ENCODE measurements at regions not wholly inside any gene's neighbourhood (a gene's known extent, or its start where the extent isn't known, plus 50 kb on each side); places are given as distances from the start of the nearest gene placed in this dataset.
"Not testable (repeated sequence)": the region's sequence is repeated elsewhere in the genome, so short reads cannot be mapped to it uniquely, and the experiment has no call there.

DNA sequence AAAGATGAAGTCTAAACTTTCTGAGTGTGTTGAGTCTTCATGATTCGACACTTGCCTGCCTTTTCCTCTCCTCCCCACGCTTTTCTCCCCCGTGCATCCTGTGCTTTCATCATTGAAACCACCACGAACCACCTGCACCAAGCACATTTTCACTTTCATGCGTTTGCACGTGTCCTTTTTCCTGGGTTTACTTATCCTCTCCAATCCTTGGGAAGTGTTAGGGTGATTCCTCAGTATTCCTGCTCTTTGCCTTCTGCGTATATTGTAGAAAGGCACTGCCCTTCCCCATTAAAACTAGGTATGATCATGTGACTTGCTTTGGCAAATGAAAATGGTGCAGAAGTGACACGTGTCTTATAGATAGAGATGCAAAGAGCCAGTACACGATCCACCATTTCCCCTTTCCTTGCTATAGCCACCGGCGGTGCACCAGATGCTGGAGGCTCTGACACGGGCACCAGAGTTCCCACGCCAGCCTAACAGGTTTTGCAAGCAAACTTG, 106.6 kb downstream of the BRMS1L start:
- peak; percentile 38 for DNase-seq

DNA sequence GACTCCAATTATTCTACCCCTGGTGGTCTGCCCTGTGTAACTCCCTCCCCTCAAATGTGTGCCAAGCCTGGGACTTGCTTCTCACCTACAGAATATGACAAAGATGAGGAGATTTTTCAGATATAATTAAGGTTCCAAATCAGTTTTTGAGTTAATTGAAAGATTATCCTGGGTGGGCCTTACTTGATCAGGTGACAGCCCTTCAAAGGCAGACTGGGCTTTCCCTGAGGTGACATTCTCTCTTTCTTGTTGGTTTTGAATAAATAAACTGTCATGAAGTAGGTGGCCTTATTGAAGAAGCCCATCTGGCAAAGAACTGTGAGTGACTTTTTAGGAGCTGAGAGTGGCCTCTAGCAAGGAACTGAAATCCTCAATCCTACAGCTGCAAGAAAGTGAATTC, 106.0 kb downstream of the BRMS1L start:
- DNase-seq = no peak

DNA sequence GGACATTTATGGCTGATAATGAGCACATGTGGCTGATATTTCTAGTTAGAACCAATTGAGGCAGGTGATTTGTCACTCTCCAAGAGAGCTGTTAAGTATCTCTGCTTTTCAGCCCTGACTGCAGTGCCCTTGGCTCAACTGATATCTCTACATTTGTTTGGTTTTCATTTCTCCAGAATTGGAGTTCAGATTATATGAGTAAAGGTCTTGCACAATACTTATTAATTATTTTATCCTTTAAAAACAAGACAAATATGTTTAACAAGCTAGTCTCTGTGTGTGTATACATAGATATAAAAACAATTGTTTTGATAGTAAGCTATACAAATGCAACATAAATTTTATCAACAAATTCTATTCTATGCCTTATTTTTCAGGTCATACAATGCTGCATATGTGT, 105.2 kb downstream of the BRMS1L start:
- DNase-seq = no peak

DNA sequence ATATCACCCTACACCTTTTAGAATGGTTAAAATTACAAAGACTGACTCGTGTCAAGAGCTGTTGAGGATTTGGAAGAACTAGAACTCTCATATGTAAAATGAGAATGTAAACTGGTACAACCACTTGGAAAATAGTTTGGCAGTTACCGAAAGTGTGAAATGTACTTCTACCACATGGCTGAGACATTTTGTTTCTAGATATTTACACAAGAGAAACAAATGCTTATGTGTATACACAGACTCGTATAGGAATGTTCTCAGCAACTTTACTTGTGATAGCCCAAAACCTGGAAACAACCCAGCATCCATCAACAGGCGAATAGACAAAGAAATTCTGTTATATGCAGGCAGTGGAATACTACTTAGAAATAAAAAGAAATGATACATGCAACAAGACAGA, 103.0 kb downstream of the BRMS1L start:
- DNase-seq = no peak

DNA sequence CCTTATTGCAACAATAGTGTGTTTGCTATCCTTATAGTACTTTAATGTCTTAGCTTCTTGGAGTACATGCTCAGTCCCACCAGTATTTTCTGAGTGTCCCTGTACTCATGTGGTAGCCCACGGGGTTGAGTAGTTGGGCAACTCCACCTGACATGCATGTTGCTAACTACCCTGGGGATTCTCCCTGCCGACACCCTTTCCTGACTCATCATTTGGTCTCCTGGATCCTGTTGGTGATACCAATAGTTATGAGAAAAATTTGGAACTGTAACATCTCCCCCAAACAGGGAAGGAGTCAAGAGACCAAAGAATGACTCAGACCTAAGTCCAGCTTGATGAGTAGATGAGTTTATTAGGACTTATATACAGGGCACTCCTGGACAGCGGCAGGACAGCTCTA, 101.6 kb downstream of the BRMS1L start:
- DNase-seq = no peak

DNA sequence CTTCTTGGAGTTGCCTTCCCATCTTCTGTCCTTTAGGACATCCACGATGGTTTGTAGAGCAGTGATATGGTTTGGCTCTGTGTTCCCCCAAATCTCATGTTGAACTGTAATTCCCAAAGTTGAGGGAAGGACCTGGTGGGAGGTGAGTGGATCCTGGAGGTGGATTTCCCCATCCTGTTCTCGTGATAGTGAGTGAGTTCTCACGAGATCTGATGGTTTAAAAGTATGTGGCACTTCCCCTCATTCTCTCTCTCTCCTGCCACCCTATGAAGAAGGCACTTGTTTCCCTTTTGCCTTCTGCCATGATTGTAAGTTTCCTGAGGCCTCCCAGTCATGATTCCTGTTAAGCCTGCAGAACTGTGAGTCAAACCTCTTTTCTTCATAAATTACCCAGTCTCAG, 99.2 kb downstream of the BRMS1L start:
- no peak for DNase-seq

DNA sequence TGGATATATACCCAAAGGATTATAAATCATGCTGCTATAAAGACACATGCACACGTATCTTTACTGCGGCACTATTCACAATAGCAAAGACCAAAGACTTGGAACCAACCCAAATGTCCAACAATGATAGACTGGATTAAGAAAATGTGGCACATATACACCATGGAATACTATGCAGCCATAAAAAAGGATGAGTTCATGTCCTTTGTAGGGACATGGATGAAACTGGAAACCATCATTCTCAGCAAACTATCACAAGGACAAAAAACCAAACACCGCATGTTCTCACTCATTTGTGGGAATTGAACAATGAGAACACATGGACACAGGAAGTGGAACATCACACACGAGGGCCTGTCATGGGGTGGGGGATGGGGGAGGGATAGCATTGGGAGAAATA, 96.5 kb downstream of the BRMS1L start:
- not testable (repeated sequence) for DNase-seq

DNA sequence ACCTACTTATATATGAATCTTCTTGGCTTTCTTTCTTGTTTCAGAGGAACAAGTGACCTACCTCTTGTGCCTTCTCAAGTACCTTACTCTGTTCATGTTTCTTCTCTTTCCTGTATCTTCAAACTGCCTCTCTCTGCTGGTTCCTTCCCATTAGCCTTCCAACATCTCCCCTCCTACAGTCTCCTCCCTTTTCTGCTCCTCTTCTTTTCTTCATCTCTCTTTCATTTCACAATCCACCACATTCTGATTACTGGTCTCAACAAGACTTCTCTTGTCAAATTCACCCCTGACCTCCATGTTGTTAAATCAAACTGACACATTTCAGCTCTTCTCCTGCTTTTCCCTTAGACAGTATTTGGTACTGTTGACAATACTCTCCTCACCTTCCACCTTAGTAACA, 95.6 kb downstream of the BRMS1L start:
- DNase-seq = no peak
